Lung (tissue), 11 donors: ENCODE measurements at regions not wholly inside any gene's neighbourhood (a gene's known extent, or its start where the extent isn't known, plus 50 kb on each side); places are given as distances from the start of the nearest gene placed in this dataset.

ENCODE experiments used
- ATAC-seq: fragments of 200-7000 bp; cut with Tn5 transposase; one replicate; pipeline ENCODE4 v1.9.1; 2020; ENCODE audit warnings: moderate number of reproducible peaks; ENCODE audit not compliant: insufficient read depth, low FRiP score
- DNase-seq, 3 donors: peaks; one replicate each; pipeline ENCODE4 v3.0.0-alpha.2; 2013 to 2017
- H3K27ac ChIP-seq, 2 donors: one replicate each; pipeline ENCODE4 v1.5.1; 2013; ENCODE audit warnings: mild to moderate bottlenecking in 2 of 2, moderate library complexity in 2 of 2, control low read depth in 1 of 2, inconsistent platforms in 1 of 2, low read depth in 1 of 2, low read length in 1 of 2
- H3K27me3 ChIP-seq, 3 donors: one replicate each; pipeline ENCODE4 v1.5.1; 2013; ENCODE audit warnings: low read length in 2 of 3; ENCODE audit not compliant: control insufficient read depth in 3 of 3, insufficient read depth in 3 of 3
- H3K36me3 ChIP-seq, 4 donors: one replicate each; pipeline ENCODE4 v1.5.1; 2013; ENCODE audit warnings: low read length in 4 of 4, mild to moderate bottlenecking in 1 of 4, moderate library complexity in 1 of 4; ENCODE audit not compliant: control insufficient read depth in 4 of 4, insufficient read depth in 4 of 4
- H3K4me1 ChIP-seq, 5 donors: one replicate each; pipeline ENCODE4 v1.5.1; 2013; ENCODE audit warnings: low read length in 5 of 5, mild to moderate bottlenecking in 2 of 5, moderate library complexity in 1 of 5; ENCODE audit not compliant: control insufficient read depth in 5 of 5, insufficient read depth in 5 of 5
- H3K4me3 ChIP-seq: one replicate; pipeline ENCODE4 v1.5.1; 2013; ENCODE audit warnings: mild to moderate bottlenecking, control low read depth, moderate library complexity
- H3K9ac ChIP-seq, 2 donors: one replicate each; pipeline ENCODE4 v1.5.1; 2013; ENCODE audit warnings: low read length in 2 of 2, control low read depth in 1 of 2; ENCODE audit not compliant: insufficient read depth in 1 of 2
- H3K9me3 ChIP-seq, 4 donors: one replicate each; pipeline ENCODE4 v1.5.1; 2013; ENCODE audit warnings: low read length in 3 of 4, mild to moderate bottlenecking in 1 of 4, moderate library complexity in 1 of 4; ENCODE audit not compliant: control insufficient read depth in 4 of 4, insufficient read depth in 3 of 4
- CTCF ChIP-seq: IDR thresholded peaks from 2 replicates; pipeline ENCODE4 v1.5.1; 2012; ENCODE audit warnings: mild to moderate bottlenecking; ENCODE audit errors: control extremely low read depth, extremely low read depth
- WGBS, 2 donors: extraction: QIAGEN DNeasy Blood & Tissue Kit; methylation state at CpG; one replicate each; pipeline ENCODE4 v1.1.7; 2013; 5-methylcytosine and 5-hydroxymethylcytosine counted together
- donor health status: control.
- donor health status: control.
- donor health status: Bipolar disorder and iron deficiency.
- donor health status: healthy.
- donor health status: DM: yes; HTN: yes; CAD: no.

- TF ChIP-seq CTCF: no peak
- no peak overlapping the region for H3K4me3 ChIP-seq
- no peak for ATAC-seq
- WGBS, 2 donors: 69 to 80% methylated on average over 4 of the region's 4 CpGs
- no peak overlapping the region for H3K9ac ChIP-seq
- H3K4me1 ChIP-seq: peaks cover 0 to 13% (median 0%) of the 10 kb centered on the region in 5 donors
- no peaks in the 10 kb centered on the region for H3K27me3 ChIP-seq
- H3K36me3 ChIP-seq: no peaks in the 10 kb centered on the region
- no peak overlapping the region for H3K27ac ChIP-seq
- no peaks in the 10 kb centered on the region for H3K9me3 ChIP-seq
- DNase-seq: no peak
Measured at GRCh38 chr20:40449974-40450616, 238.9 kb downstream of the MAFB start.

- no peak overlapping the region for H3K9ac ChIP-seq
- no peak overlapping the region for H3K4me3 ChIP-seq
- no peaks in the 10 kb centered on the region for H3K9me3 ChIP-seq
- no peaks in the 10 kb centered on the region for H3K27me3 ChIP-seq
- no peak for DNase-seq
- ATAC-seq: no peak
- no peak for TF ChIP-seq CTCF
- no peak overlapping the region for H3K27ac ChIP-seq
- no peaks in the 10 kb centered on the region for H3K36me3 ChIP-seq
- WGBS, 2 donors: 96 to 97% methylated on average over 2 of the region's 2 CpGs
- peaks cover 0 to 21% (median 0%) of the 10 kb centered on the region in 5 donors for H3K4me1 ChIP-seq
Measured at GRCh38 chr20:40449144-40449690, 239.8 kb downstream of the MAFB start.

GRCh38 chr20:40446888-40447287 lies 242.1 kb downstream of the MAFB start:
- WGBS, 2 donors: 76 to 89% methylated on average over 2 of the region's 2 CpGs
- no peak for ATAC-seq

More at GRCh38 chr20:40446888-40447287, 242.1 kb downstream of the MAFB start:
- no peak overlapping the region for H3K27ac ChIP-seq
- H3K4me1 ChIP-seq: peaks cover 0 to 39% (median 3%) of the 10 kb centered on the region in 5 donors
- DNase-seq: peak; percentile 61 to 93 (median 89)
- no peak for TF ChIP-seq CTCF
- H3K4me3 ChIP-seq: no peak overlapping the region
- no peaks in the 10 kb centered on the region for H3K27me3 ChIP-seq
- H3K9ac ChIP-seq: no peak overlapping the region
- peaks cover 0 to 2% (median 0%) of the 10 kb centered on the region in 4 donors for H3K9me3 ChIP-seq
- H3K36me3 ChIP-seq: no peaks in the 10 kb centered on the region
